ENCODE measurements at regions not wholly inside any gene's neighbourhood (a gene's known extent, or its start where the extent isn't known, plus 50 kb on each side); places are given as distances from the start of the nearest gene placed in this dataset.
"Not testable (repeated sequence)": the region's sequence is repeated elsewhere in the genome, so short reads cannot be mapped to it uniquely, and the experiment has no call there.

DNA sequence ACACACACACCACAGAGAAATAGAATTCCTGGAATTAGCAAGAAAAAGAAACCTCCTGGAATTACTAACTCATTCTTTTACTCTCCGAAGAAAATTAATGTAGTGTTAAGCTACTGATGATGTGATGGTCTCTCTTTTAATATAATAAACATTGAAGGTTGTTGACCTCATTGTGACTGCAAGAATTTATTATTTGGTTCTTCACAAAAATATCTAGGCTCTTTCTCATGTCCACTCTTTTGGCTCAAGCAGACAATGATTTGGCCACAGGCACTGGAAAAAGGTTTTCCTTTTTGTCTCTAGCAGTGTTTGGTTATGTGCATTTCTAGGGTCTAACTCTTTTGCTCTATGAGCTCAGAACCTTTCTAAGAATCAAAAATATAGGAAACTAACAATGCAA is 811.9 kb downstream of the TENT5A start:
- DNase-seq (ENCODE audit: low read depth in 2 of 2, low spot score in 1 of 2), result no peak

DNA sequence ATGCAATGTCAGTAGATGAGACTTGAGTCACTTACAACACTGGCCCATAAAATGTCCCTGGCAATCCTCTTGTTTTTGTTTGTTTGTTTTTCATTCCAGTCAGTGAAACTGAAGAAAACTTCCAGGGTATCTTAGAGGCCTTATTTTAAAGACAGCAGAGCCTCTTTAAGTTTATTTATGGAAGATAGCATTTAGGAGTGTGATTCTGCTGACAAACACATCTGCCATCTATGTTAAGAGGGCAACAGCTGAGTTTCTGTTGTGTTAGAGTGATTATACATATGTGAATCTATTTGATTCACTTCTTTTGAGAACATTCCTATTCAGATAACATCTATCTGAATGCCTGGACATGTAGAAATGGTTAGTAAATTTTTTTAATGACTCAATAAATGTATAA is 812.6 kb downstream of the TENT5A start:
- DNase-seq (ENCODE audit: low read depth in 2 of 2, low spot score in 1 of 2), result no peak

DNA sequence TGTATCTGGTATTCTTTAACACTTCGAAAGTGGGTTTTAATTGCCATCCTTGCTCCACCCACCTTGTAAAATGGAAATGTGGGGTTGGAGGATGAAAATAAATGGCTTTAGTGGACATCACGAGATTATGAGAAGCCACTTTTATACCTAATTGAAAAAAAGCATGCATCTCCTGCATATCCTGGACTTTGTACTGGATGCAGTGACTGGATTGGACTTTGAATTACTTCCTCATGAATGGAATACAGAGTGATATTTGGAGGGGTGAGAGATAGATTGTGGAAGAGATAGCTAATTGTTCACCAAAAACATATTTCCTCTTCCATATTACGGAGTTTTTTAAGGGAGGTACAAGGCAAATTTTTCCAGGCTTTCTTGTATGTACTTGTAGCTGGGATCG is 813.0 kb downstream of the TENT5A start:
- no peak for DNase-seq (ENCODE audit: low read depth in 2 of 2, low spot score in 1 of 2)

DNA sequence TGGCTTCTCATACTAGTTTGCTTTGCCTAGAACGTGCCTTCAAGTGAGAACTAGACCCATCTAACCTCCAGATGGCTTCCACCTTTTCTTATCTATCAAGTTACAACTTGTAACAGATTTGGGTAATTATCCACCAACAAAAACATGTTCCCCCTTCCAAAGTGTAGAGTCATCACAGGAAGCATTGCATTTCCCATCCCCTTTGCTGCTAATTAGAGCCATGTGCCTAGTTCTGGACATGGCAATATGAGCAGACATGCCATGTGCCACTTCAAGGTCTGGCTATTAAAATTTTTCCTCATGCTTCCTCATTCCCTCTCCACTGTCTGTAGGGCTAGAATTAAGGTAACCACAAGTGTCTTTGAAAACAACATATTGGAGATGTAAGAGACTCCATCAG is 814.4 kb downstream of the TENT5A start:
- no peak for DNase-seq (ENCODE audit: low read depth in 2 of 2, low spot score in 1 of 2)

DNA sequence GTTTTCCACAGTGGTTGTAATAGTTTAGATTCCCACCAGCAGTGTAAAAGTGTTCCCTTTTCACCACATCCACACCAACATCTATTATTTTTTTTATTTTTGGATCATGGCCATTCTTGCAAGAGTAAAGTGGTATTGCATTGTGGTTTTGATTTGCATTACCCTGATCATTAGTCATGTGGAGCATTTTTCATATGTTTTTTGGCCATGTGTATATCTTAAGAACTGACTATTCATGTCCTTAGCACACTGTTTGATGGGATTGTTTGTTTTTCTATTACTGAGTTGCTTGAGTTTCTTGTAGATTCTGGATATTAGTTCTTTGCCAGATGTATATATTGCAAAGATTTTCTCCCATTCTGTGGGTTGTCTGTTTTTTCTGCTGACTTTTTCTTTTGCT is 820.1 kb downstream of the TENT5A start:
- no peak for DNase-seq (ENCODE audit: low read depth in 2 of 2, low spot score in 1 of 2)

DNA sequence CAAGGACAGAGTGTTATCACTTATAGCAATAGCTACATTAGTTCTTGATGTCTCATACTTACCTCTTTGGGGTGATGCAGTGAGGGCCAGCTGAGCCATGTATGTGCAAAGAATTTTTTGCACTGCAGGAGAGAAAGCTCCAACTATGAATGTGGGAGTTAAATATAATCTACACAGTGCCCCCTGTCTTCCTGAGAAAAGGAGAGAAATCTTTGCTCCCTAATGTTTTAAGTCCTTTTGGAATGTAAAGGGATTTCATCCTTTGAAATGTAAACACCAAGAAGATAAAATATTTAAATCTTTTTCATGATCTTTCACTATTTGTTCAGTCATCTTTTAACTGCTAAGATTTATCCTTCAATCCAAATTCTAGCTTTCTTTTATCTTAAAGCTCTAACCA is 822.1 kb downstream of the TENT5A start:
- no peak for DNase-seq (ENCODE audit: low read depth in 2 of 2, low spot score in 1 of 2)

DNA sequence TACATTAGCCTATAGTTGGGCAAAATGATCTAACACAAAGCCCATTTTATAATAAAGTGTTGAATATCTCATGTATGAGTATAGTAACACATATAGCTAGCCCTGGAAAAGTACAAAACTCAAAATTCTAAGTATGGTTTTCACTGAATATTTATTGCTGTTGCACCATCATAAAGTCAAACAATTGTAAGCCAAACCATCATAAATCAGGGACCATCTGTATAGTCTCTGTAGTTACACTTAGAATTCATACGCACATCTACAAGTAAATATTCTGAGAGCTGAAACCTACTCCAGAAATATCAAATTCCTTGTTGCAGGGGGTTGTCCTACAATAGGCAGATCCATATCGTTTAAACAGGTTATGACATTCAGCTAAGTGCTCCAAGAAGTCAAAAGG is 817.3 kb downstream of the BCKDHB start:
- DNase-seq (ENCODE audit: low read depth in 2 of 2, low spot score in 1 of 2), result no peak

DNA sequence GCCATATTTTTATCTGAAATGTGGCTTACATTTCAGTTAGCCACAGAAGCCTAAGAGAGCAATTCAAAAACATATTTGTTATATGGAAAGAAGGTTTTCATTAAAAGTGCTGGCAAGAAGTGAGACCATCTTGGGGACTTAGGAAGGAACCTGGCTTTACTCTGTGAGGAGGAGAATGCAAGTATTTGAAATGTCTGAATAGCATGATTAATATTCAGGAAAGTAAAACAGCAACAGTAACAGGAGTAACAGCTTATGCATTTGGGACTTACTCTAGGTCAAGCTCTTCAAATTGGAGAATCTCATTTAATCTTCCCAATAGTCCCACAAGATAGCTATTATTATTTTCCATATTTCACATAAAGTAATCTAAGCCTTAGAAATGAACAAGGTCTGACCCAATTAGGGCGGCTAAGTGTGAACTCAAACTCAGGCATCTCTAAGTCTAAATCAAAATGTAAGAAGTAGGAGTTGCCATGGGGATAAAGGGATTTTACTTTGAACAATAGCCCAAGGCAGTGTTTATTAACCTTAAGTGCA is 816.5 kb downstream of the BCKDHB start:
- no peak for DNase-seq (ENCODE audit: low read depth in 2 of 2, low spot score in 1 of 2)

DNA sequence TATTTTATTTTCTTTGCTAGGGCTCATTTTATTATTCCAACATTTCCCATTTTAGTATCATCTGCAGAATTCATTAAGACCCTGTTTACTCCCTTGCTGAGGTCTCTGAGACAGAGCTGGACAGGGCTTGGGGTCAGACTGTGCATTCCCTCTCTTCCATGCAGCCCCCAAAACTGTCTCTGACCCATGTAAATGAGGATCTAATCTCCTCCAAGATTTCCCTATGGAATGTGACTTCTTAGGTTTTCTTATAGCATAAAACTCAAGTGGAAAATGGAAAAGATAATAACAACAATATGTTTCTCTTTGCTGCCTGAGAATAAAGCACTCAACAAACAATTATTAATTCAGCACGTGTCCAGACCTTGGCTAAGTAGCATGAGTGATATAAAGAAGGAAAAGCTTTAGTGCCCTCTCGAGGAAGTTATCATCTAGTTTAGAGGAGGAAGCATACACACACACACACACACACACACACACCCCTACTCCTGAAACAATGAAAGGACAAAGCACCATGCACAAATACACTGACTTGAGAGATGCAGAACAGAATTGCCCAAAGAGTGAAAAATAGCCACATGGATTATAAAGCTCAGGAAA is 815.5 kb downstream of the BCKDHB start:
- no peak for DNase-seq (ENCODE audit: low read depth in 2 of 2, low spot score in 1 of 2)

DNA sequence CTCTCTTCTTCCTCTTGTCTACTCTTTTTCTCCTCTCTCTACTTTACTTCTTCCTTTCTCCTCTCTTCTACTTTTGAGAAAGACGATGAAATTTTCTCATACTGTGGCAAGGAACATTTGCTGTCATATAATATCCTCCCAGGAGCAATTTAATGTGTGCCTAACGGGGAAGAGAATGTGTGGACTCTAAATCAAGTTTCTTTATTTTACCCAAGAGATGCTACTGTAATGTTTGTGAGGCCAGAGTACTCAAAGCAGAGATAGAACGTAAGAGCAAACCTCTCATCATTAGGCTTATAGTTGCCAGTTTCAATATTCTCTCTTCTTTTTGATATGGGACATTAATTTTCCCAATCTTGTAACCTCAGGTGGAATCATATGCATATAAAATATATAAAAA is 801.4 kb downstream of the BCKDHB start:
- no peak for DNase-seq (ENCODE audit: low read depth in 2 of 2, low spot score in 1 of 2)

DNA sequence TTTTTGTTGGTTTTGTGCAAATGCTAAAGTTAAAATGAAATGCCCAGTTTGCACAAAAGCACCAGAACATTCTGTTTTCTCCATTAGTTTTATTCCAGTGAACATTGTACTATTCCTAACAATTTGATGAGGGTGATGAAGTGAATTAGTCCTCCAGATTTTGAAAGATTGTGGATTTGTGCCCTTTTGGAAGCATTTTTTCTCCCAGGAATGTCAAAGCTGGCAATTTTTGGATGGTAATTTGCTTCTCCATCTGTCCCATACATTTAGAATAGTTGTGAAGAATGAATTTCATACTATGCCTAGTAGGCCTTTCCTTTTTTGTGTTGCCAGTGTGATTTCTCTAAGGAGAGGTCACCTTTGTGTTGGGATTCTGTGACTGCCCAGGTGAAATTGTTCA is 797.2 kb downstream of the BCKDHB start:
- no peak for DNase-seq (ENCODE audit: low read depth in 2 of 2, low spot score in 1 of 2)

DNA sequence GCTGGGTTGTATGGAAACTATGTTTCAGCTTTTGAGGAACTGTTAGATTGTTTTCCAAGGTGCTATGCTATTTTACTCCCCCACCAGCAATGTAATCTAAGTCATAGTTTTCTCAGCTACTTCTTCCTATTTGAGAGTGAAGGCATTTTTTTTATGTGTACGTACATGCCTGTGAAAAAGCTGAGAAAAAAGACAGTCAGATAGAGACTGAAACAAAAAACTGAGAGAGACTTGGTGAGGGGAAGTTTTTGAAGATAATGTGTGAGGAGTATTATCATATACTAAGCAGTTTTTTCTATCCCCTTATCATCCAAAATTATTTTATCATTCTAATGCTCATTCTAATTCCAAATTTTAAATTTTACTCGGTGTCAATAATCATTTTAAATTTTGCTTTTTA is 780.0 kb downstream of the BCKDHB start:
- no peak for DNase-seq (ENCODE audit: low read depth in 2 of 2, low spot score in 1 of 2)

DNA sequence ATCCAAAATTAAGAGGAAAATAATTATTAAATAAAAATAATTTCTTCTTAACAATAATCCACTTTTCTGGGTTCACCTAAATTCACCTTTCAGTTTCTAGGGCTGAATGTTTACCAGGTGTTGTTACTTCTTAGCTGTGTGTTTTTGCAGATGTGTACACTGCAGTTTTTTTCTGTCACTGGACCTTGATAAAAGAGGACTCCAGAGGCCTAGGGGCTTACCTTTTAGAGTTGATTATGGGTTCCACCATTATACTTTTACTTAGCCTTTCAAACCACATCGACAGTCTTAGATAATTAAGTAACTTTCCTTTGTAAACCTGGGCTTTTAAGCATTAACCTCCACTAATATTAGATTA is 766.5 kb downstream of the BCKDHB start:
- no peak for DNase-seq (ENCODE audit: low read depth in 2 of 2, low spot score in 1 of 2)

DNA sequence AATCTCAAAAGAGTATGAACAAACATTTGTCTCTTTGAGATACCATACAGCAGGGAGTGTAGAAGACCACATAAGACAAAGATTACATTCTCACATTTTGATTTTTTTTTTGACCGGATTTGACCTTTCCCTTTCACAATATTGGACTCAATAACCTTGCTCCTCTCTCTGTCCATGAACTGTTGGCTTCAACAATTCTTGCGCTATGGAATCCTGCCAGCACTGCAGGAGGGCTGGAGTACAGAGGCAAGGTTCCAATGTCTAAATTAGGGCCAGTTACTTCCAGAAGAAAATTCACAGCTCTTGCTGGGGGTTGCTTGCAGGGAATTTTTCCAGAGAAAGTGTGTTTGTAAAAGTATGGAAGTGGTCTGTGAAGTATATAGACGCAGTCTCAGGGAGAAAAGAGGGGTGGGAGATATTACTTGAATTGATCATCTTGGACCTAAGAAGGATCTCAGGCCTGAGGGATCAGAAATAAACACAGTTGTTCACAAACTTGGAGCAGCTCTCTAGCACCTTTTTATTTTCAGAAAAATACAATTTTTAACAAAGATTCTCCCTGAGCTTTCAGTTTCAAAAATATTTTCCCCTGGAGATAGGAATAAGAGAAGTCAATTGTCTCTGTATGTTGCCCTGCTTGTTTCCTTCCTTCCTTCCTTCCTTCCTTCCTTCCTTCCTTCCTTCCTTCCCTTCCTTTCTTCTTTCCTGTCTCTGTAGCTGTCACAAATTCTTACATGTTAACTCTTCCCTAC is 765.9 kb downstream of the BCKDHB start:
- DNase-seq (ENCODE audit: low read depth in 2 of 2, low spot score in 1 of 2), result no peak

DNA sequence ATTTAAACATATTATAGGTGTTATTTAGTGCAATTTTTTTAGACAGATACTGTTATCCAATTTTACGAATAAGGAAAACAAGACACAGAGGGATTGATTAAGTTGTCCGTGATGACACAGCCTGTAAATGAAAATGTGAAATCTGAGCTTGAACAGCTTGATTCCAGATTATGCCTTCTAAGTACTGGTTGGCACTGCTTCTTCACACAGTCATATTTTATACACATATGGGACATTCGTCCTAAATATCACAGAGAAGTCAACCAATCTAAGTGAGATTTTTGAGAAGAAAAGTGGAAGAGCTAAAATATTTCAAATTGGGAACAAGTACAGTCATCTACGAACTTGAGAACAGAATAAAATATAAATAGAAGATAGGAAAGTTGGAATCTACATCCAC is 756.3 kb downstream of the BCKDHB start:
- no peak for DNase-seq (ENCODE audit: low read depth in 2 of 2, low spot score in 1 of 2)

DNA sequence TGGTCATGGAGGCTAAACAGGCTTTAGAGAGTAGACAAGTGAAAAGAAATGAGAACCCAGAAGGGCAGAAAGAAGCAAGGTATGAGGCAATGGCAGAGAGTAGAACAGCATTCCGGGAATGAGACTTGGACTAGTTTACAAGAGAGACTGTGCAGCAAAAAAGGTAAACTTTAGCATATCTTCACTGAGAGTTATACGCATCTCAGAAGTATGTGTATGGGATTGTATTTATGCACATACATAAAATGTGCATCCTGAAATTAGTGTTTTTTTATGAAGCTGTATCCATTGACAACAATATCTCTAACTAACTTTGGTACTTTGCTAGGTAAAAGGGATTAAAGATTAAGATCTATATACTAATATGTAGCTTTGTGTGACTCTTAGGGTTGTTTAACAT is 753.6 kb downstream of the BCKDHB start:
- DNase-seq (ENCODE audit: low read depth in 2 of 2, low spot score in 1 of 2), result no peak

DNA sequence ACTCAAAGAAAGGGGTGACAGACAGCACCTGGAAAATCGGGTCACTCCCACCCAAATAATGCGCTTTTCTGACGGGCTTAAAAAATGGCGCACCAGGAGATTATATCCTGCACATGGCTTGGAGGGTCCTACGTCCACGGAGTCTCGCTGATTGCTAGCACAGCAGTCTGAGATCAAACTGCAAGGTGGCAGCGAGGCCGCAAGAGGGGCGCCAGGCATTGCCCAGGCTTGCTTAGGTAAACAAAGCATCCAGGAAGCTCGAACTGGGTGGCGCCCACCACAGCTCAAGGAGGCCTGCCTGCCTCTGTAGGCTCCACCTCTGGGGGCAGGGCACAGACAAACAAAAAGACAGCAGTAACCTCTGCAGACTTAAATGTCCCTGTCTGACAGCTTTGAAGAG is 741.5 kb downstream of the BCKDHB start:
- not testable (repeated sequence) for DNase-seq (ENCODE audit: low read depth in 2 of 2, low spot score in 1 of 2)

DNA sequence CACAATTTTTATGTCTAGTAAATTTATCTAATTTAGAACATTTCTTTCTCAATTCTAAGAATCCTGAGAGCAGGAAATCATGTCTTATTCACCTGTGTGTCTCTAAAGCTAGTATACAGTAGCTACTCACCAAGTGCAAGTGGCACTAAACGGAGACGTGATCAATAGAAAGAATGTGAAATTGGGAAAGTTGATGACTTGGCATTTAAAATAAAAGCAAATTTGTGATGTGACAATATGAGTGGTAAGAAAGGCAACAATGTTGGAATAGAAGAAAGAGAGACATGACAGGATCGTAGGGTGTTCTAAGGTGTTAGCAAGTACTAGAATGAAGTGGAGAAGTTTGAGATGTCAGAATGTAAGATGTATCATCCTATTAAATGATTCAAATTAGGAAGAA is 725.9 kb downstream of the BCKDHB start:
- no peak for DNase-seq (ENCODE audit: low read depth in 2 of 2, low spot score in 1 of 2)

DNA sequence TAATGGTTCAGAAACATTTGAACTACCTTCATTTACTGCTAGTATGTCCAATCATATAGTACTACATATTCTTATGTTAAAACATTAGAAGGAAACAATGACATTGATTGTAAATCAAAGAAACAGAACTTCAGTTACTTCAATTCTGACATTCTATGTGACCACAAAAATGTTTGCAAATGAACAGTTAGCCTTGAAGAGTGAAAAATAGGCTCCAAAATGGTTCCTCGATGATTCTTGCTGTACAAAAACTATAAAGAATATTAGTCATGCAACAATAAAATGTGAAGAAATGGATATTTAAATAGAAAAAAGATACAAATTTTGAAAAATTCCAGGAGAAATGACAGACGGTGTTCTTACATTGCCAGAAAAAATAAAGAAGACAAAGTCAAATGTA is 686.9 kb downstream of the BCKDHB start:
- no peak for DNase-seq (ENCODE audit: low read depth in 2 of 2, low spot score in 1 of 2)

DNA sequence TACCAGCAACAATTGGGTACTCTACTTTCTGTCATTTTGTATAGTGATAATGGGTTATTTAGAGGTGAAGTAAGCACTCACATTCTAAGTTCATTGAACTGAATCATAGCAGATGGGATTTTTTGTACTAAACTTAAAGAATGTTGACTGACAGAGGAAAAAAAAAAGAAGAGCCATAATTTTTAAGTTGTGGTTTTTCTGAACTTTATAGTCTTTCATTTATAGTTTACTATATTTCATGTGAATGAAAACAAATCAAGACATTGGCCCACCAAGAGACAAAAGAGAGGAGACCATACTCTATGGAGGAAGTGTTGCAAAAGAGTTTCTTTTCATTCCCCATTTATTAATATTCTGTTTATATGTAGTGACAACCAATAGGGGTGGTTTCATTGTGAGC is 685.7 kb downstream of the BCKDHB start:
- DNase-seq (ENCODE audit: low read depth in 2 of 2, low spot score in 1 of 2), result no peak

DNA sequence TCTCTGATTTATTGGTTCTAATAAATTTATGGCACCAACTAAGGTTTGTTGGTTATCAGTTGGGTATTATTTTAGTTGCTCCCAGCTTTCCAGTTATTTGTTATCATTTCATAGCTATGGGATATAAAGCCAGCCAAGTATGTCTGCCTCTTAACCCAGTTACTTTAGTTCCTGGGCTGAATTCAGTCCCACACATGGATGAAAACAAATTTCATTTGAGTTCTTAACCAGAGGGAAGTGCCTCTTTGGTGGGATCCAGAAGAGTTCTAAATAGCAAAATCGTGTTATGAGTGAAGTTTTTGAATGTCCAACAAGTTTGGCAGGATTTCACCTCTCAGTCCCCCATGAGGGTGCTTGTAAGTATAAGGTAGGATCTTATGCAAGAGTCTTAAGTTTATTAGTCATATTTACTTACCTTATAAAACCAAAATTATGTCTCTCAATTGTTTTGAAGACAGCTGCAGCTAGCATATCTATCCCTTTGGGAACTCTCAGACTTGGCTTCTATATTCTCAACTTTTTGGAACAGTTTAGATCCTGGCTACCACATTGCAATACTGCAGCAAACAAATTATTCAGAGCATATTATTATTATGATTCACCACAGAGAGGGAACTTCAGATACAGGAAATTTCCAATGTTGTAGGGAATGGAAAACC is 683.6 kb downstream of the BCKDHB start:
- no peak for DNase-seq (ENCODE audit: low read depth in 2 of 2, low spot score in 1 of 2)

DNA sequence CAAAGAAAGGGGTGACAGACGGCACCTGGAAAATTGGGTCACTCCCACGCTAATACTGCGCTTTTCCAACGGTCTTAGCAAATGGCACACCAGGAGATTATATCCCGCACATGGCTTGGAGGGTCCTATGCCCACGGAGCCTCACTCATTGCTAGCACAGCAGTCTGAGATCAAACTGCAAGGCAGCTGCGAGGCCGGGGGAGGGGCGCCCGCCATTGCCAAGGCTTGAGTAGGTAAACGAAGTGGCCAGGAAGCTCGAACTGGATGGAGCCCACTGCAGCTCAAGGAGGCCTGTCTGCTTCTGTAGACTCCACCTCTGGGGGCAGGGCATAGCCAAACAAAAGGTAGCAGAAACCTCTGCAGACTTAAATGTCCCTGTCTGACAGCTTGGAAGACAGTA is 676.8 kb downstream of the BCKDHB start:
- DNase-seq (ENCODE audit: low read depth in 2 of 2, low spot score in 1 of 2), result not testable (repeated sequence)

DNA sequence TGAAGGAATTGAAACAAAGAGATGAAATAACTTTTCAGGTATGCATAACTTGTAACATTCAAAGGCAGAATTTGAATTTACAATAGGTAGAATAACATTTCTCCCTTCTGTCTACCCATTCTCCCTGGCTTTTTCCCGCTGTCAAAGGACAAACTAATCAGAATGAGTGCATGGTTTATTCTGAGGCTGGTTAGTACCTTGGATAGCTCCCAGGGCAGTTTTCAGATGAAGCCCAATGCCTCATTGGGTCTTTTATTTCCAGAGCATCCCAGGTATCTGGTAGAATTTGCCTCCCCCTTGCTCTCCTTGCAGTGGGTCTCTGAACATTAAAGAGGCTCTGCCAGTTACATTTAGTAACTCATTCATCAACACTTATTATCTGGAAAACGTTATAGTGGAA is 665.5 kb downstream of the BCKDHB start:
- no peak for DNase-seq (ENCODE audit: low read depth in 2 of 2, low spot score in 1 of 2)

Measured in stimulated activated CD8-positive, alpha-beta memory T cell treated with anti-CD3 and anti-CD28 coated beads, Interleukin-4, amount 100 ng/mL, for 1 hour (primary cell).